ENCODE measurements at regions not wholly inside any gene's neighbourhood (a gene's known extent, or its start where the extent isn't known, plus 50 kb on each side); places are given as distances from the start of the nearest gene placed in this dataset.
A peak's percentile ranks its signal among the peaks of the same experiment; 100 is the strongest.

DNA sequence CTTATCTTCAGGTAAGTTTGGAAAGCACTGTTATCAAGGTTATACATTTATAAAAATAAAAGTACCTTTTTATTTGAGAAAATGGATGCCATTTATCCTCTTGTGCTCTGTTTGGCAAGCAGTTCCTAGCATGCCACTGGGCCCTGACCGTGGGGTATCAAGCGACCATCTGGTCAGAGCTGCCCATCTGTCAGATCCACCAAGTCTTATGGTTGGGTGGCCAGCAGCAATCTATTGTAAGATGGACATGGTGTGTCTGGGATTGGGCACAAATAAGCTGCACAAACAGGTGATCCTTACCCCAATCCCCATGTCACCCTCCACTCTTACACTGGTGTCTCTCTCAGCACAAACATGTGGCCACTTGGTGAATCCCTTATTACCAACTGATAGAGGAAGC, 178.5 kb downstream of the DLEU7 start:
- Mint-ChIP-seq H3K4me1 (ENCODE audit: unreplicated experiment) (no peaks in the 10 kb centered on the region), H3K9me3 (ENCODE audit: unreplicated experiment) (no peaks in the 10 kb centered on the region), H3K4me3 (ENCODE audit: unreplicated experiment) (no peak overlapping the region), H3K27ac (ENCODE audit: unreplicated experiment) (no peak overlapping the region), H3K36me3 (ENCODE audit: unreplicated experiment) (no peaks in the 10 kb centered on the region), H3K27me3 (ENCODE audit: unreplicated experiment) (no peaks in the 10 kb centered on the region)
- no peak for DNase-seq (ENCODE audit: extremely low spot score, unreplicated experiment)
- TF ChIP-seq CTCF (IDR thresholded peaks at IDR 0.05), result no peak

DNA sequence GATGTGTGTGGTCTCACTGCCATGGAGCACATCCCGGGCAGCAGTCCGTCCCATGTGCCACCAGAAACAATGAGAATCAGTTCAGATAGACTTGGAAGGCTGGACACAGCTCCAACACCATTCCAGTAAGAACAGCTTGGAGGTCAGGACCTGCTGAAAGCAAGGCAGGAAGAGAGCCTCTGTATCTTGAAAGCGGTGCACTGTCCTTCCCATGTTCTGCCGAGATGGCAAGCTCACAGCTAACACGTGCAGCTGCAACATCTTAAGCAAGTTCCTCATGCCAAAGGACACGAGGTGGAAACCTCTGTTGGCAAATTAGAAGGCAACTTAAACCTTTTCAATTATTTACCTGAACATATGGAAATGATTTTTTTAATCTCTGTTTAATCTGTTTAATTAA, 175.4 kb downstream of the DLEU7 start:
- Mint-ChIP-seq H3K27ac (ENCODE audit: unreplicated experiment) (no peak overlapping the region), H3K27me3 (ENCODE audit: unreplicated experiment) (no peaks in the 10 kb centered on the region), H3K4me1 (ENCODE audit: unreplicated experiment) (peaks cover 24% of the 10 kb centered on the region), H3K36me3 (ENCODE audit: unreplicated experiment) (no peaks in the 10 kb centered on the region), H3K9me3 (ENCODE audit: unreplicated experiment) (no peaks in the 10 kb centered on the region), H3K4me3 (ENCODE audit: unreplicated experiment) (no peak overlapping the region)
- no peak for TF ChIP-seq CTCF (IDR thresholded peaks at IDR 0.05)
- DNase-seq (ENCODE audit: extremely low spot score, unreplicated experiment), result no peak

DNA sequence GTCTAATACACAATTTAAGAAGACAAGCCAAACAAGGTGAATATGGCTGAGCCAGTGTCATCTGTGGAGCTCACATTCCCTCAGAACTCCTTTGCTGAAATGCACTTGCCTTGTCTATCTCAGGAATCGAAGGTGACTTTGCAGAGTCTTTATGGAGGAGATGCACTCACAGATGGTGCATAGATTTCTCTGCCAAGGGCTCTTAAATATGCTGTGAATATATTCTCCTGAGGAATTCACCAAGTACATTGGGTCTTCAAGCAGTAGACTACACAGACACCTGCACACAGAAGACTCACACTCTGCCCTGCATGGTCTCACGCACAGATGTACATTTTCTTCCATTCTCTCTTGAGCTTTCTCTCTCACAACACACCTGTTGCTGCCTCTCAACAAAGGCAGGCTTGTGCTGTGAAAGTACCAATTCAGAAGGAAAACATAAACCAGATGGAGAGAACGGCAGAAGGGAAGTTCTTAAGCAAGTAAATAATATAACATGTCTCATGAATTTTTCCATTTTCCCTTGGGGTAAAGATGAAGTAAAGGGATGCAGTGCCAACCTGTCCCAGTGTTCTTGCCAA, 174.7 kb downstream of the DLEU7 start:
- Mint-ChIP-seq H3K27ac (ENCODE audit: unreplicated experiment) (no peak overlapping the region), H3K27me3 (ENCODE audit: unreplicated experiment) (no peaks in the 10 kb centered on the region), H3K9me3 (ENCODE audit: unreplicated experiment) (no peaks in the 10 kb centered on the region), H3K36me3 (ENCODE audit: unreplicated experiment) (no peaks in the 10 kb centered on the region), H3K4me3 (ENCODE audit: unreplicated experiment) (no peak overlapping the region), H3K4me1 (ENCODE audit: unreplicated experiment) (peaks cover 29% of the 10 kb centered on the region)
- no peak for TF ChIP-seq CTCF (IDR thresholded peaks at IDR 0.05)
- no peak for DNase-seq (ENCODE audit: extremely low spot score, unreplicated experiment)

DNA sequence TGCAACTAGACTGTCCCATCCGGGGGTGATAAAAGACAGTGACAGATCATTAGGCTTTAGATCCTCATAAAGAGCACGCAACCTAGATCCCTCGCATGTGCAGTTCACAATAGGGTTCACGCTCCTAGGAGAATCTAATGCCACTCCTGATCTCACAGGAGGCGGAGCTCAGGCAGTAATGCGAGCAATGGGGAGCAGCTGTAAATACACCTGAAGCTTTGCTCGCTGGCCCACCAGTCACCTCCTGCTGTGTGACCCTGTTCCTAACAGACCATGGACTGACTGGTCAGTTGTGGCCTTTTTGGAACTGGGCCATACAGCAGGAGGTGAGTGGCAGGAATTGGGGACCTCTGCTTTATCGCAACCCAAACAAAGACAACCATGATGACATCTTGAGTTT, 173.2 kb downstream of the DLEU7 start:
- no peak overlapping the region for H3K27ac Mint-ChIP-seq (ENCODE audit: unreplicated experiment)
- no peak for TF ChIP-seq CTCF (IDR thresholded peaks at IDR 0.05)
- H3K4me1 Mint-ChIP-seq (ENCODE audit: unreplicated experiment), result peaks cover 29% of the 10 kb centered on the region
- DNase-seq (ENCODE audit: extremely low spot score, unreplicated experiment), result no peak
- no peak overlapping the region for H3K4me3 Mint-ChIP-seq (ENCODE audit: unreplicated experiment)
- H3K9me3 Mint-ChIP-seq (ENCODE audit: unreplicated experiment), result no peaks in the 10 kb centered on the region
- H3K27me3 Mint-ChIP-seq (ENCODE audit: unreplicated experiment), result no peaks in the 10 kb centered on the region
- H3K36me3 Mint-ChIP-seq (ENCODE audit: unreplicated experiment), result no peaks in the 10 kb centered on the region

GRCh38 chr13:50670847-50671496, 172.5 kb downstream of the DLEU7 start:
- peak overlapping the region; percentile 4 for H3K27ac Mint-ChIP-seq (ENCODE audit: unreplicated experiment)
- H3K4me1 Mint-ChIP-seq (ENCODE audit: unreplicated experiment), result peaks cover 29% of the 10 kb centered on the region
- H3K27me3 Mint-ChIP-seq (ENCODE audit: unreplicated experiment), result no peaks in the 10 kb centered on the region
- DNase-seq (ENCODE audit: extremely low spot score, unreplicated experiment), result no peak
- no peaks in the 10 kb centered on the region for H3K36me3 Mint-ChIP-seq (ENCODE audit: unreplicated experiment)
- H3K4me3 Mint-ChIP-seq (ENCODE audit: unreplicated experiment), result no peak overlapping the region
- no peaks in the 10 kb centered on the region for H3K9me3 Mint-ChIP-seq (ENCODE audit: unreplicated experiment)
- TF ChIP-seq CTCF (IDR thresholded peaks at IDR 0.05), result no peak
